ENCODE measurements at regions not wholly inside any gene's neighbourhood (a gene's known extent, or its start where the extent isn't known, plus 50 kb on each side); places are given as distances from the start of the nearest gene placed in this dataset.

DNA sequence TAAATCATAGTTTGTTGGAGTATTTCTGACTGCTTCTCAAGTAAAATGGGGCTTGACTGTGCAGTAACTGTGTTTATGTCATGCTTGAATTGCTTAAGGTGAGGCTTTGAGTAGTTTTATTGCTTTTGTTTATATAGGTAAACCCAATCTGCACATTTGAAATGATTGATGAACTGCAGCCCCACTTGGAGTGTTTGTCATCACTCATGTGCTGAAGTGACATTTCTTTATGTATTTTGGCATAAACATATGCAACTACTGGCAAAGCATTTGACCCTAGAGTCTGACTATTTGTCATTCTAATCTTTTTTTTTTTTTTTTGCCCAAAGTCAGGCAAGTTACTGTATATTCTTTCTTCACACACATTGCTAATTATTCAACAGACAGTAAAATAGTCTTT, 491.4 kb upstream of the POU3F2 start:
- TF ChIP-seq, protein P1, sequence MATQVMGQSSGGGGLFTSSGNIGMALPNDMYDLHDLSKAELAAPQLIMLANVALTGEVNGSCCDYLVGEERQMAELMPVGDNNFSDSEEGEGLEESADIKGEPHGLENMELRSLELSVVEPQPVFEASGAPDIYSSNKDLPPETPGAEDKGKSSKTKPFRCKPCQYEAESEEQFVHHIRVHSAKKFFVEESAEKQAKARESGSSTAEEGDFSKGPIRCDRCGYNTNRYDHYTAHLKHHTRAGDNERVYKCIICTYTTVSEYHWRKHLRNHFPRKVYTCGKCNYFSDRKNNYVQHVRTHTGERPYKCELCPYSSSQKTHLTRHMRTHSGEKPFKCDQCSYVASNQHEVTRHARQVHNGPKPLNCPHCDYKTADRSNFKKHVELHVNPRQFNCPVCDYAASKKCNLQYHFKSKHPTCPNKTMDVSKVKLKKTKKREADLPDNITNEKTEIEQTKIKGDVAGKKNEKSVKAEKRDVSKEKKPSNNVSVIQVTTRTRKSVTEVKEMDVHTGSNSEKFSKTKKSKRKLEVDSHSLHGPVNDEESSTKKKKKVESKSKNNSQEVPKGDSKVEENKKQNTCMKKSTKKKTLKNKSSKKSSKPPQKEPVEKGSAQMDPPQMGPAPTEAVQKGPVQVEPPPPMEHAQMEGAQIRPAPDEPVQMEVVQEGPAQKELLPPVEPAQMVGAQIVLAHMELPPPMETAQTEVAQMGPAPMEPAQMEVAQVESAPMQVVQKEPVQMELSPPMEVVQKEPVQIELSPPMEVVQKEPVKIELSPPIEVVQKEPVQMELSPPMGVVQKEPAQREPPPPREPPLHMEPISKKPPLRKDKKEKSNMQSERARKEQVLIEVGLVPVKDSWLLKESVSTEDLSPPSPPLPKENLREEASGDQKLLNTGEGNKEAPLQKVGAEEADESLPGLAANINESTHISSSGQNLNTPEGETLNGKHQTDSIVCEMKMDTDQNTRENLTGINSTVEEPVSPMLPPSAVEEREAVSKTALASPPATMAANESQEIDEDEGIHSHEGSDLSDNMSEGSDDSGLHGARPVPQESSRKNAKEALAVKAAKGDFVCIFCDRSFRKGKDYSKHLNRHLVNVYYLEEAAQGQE (IDR thresholded peaks at IDR 0.05; ENCODE audit: low read depth, low read length): no peak
- TF ChIP-seq EP300 (IDR thresholded peaks at IDR 0.05; ENCODE audit: borderline replicate concordance in 1 of 2, low read depth in 1 of 2, low read length in 1 of 2): no peak
- no peak for TF ChIP-seq RCOR1 (IDR thresholded peaks at IDR 0.05; ENCODE audit: low read length)
- TF ChIP-seq, protein P2, sequence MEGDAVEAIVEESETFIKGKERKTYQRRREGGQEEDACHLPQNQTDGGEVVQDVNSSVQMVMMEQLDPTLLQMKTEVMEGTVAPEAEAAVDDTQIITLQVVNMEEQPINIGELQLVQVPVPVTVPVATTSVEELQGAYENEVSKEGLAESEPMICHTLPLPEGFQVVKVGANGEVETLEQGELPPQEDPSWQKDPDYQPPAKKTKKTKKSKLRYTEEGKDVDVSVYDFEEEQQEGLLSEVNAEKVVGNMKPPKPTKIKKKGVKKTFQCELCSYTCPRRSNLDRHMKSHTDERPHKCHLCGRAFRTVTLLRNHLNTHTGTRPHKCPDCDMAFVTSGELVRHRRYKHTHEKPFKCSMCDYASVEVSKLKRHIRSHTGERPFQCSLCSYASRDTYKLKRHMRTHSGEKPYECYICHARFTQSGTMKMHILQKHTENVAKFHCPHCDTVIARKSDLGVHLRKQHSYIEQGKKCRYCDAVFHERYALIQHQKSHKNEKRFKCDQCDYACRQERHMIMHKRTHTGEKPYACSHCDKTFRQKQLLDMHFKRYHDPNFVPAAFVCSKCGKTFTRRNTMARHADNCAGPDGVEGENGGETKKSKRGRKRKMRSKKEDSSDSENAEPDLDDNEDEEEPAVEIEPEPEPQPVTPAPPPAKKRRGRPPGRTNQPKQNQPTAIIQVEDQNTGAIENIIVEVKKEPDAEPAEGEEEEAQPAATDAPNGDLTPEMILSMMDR (IDR thresholded peaks at IDR 0.05): no peak
- TF ChIP-seq, protein P3, sequence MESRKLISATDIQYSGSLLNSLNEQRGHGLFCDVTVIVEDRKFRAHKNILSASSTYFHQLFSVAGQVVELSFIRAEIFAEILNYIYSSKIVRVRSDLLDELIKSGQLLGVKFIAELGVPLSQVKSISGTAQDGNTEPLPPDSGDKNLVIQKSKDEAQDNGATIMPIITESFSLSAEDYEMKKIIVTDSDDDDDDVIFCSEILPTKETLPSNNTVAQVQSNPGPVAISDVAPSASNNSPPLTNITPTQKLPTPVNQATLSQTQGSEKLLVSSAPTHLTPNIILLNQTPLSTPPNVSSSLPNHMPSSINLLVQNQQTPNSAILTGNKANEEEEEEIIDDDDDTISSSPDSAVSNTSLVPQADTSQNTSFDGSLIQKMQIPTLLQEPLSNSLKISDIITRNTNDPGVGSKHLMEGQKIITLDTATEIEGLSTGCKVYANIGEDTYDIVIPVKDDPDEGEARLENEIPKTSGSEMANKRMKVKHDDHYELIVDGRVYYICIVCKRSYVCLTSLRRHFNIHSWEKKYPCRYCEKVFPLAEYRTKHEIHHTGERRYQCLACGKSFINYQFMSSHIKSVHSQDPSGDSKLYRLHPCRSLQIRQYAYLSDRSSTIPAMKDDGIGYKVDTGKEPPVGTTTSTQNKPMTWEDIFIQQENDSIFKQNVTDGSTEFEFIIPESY (IDR thresholded peaks at IDR 0.05; ENCODE audit: borderline replicate concordance, low read depth): no peak
- no peak for TF ChIP-seq POLR2AphosphoS5 (IDR thresholded peaks at IDR 0.05; ENCODE audit: low read depth, low read length)
- no peak for TF ChIP-seq RFX5 (IDR thresholded peaks at IDR 0.05; ENCODE audit: low read length)
- TF ChIP-seq SIN3A (IDR thresholded peaks at IDR 0.05; ENCODE audit: borderline replicate concordance, low read depth, low read length): no peak
- TF ChIP-seq JUND (IDR thresholded peaks at IDR 0.05): no peak
- no peak for TF ChIP-seq YY1 (IDR thresholded peaks at IDR 0.05; ENCODE audit: low read depth)
